SK-N-SH (cell line): ENCODE measurements at regions not wholly inside any gene's neighbourhood (a gene's known extent, or its start where the extent isn't known, plus 50 kb on each side); places are given as distances from the start of the nearest gene placed in this dataset.

Source experiments
- CTCF ChIA-PET: fragments of 300-600, 350-600 bp; formaldehyde crosslinking; extraction: SDS; loops from one replicate; lab custom pipeline; 2021; lab: Yijun Ruan, JAX
- POLR2A ChIA-PET: fragments of 350-600 bp; sonication (Branson Sonifier 250); formaldehyde crosslinking; extraction: SDS; loops from one replicate; lab custom pipeline; 2020; ENCODE audit warnings: antibody characterized with exemption, inconsistent platforms; lab: Yijun Ruan, JAX
- DNase-seq: peaks from one replicate; pipeline ENCODE4 v3.0.0; 2012
- H2AFZ ChIP-seq: fragments of 200-600 bp; sonication (generic); 2 replicates; pipeline ENCODE4 v1.8.1; 2016; ENCODE audit warnings: antibody characterized with exemption, mild to moderate bottlenecking, low read depth
- H3F3A ChIP-seq: fragments of 200-600 bp; sonication (generic); replicated peaks from 2 replicates; pipeline ENCODE3; 2016; ENCODE audit warnings: antibody characterized with exemption, mild to moderate bottlenecking; ENCODE audit not compliant: insufficient read depth
- H3K27ac ChIP-seq, 2 experiments: fragments of 200-500 bp in 1 of 2; fragments of 200-600 bp in 1 of 2; sonication (Bioruptor generic) in 1 of 2; sonication (generic), shearing (Covaris generic) in 1 of 2; 2 replicates each; pipeline versions ENCODE4 v1.5.1 to v1.6.1; 2014 to 2016; ENCODE audit warnings: low read depth in 2 of 2, inconsistent platforms in 1 of 2, low read length in 1 of 2, mild to moderate bottlenecking in 1 of 2, mixed read lengths in 1 of 2
- H3K27me3 ChIP-seq: fragments of 200-600 bp; sonication (generic), shearing (Covaris generic); 2 replicates; pipeline ENCODE4 v1.6.1; 2016; ENCODE audit warnings: mixed run types; ENCODE audit not compliant: insufficient read depth
- H3K36me3 ChIP-seq, 2 experiments: fragments of 200-500 bp in 1 of 2; fragments of 200-600 bp in 1 of 2; sonication (Bioruptor generic) in 1 of 2; sonication (generic) in 1 of 2; replicated peaks in 1 of 2; 2 replicates each; pipeline versions ENCODE3 to v1.5.1; 2014 to 2016; ENCODE audit warnings: low read length in 1 of 2, mild to moderate bottlenecking in 1 of 2; ENCODE audit not compliant: insufficient read depth in 2 of 2, control insufficient read depth in 1 of 2
- H3K4me1 ChIP-seq, 2 experiments: fragments of 200-500 bp in 1 of 2; fragments of 200-600 bp in 1 of 2; sonication (Bioruptor generic) in 1 of 2; sonication (generic), shearing (Covaris generic) in 1 of 2; 2 replicates each; pipeline versions ENCODE4 v1.5.1 to v1.6.1; 2014 to 2016; ENCODE audit warnings: low read depth in 1 of 2, low read length in 1 of 2, mixed run types in 1 of 2; ENCODE audit not compliant: insufficient read depth in 2 of 2, control insufficient read depth in 1 of 2
- H3K4me2 ChIP-seq: fragments of 200-600 bp; sonication (generic), shearing (Covaris generic); 2 replicates; pipeline ENCODE4 v1.6.1; 2017; ENCODE audit warnings: mixed run types
- H3K4me3 ChIP-seq, 2 experiments: fragments of 200-500 bp in 1 of 2; fragments of 200-600 bp in 1 of 2; sonication (Bioruptor generic) in 1 of 2; sonication (generic), shearing (Covaris generic) in 1 of 2; 2 replicates each; pipeline versions ENCODE4 v1.5.1 to v1.8.1; 2014 to 2016; ENCODE audit warnings: low read depth in 2 of 2, inconsistent platforms in 1 of 2, low read length in 1 of 2, mild to moderate bottlenecking in 1 of 2, mixed read lengths in 1 of 2, moderate library complexity in 1 of 2
- H3K79me2 ChIP-seq: fragments of 200-600 bp; sonication (generic); 2 replicates; pipeline ENCODE4 v1.8.1; 2017; ENCODE audit warnings: mild to moderate bottlenecking; ENCODE audit not compliant: insufficient read depth
- H3K9ac ChIP-seq: fragments of 200-600 bp; sonication (generic); 2 replicates; pipeline ENCODE4 v1.6.1; 2017; ENCODE audit warnings: mixed run types
- H3K9me2 ChIP-seq: fragments of 200-600 bp; sonication (generic); 2 replicates; pipeline ENCODE4 v1.6.1; 2017; ENCODE audit warnings: mixed run types
- H3K9me3 ChIP-seq: fragments of 200-600 bp; sonication (generic); 2 replicates; pipeline ENCODE4 v1.6.1; 2017; ENCODE audit warnings: mixed run types, mild to moderate bottlenecking, moderate library complexity
- H4K20me1 ChIP-seq: fragments of 200-600 bp; sonication (generic); 2 replicates; pipeline ENCODE4 v1.6.1; 2017; ENCODE audit warnings: mild to moderate bottlenecking, mixed run types; ENCODE audit not compliant: insufficient read depth
- CHD2 ChIP-seq: fragments of 150-350 bp; IDR thresholded peaks from 2 replicates; pipeline ENCODE4 v1.6.1; 2018; ENCODE audit warnings: low read length; ENCODE audit not compliant: partially characterized antibody
- EP300 ChIP-seq, 2 experiments: IDR thresholded peaks; 2 replicates each; pipeline versions ENCODE4 v1.4.0 to v1.6.1; 2012; ENCODE audit warnings: borderline replicate concordance in 1 of 2, low read depth in 1 of 2, low read length in 1 of 2
- EZH2phosphoT487 ChIP-seq: fragments of 200-600 bp; sonication (generic); IDR thresholded peaks from 2 replicates; pipeline ENCODE4 v1.6.1; 2017; ENCODE audit warnings: low read depth, mixed run types, mild to moderate bottlenecking, antibody characterized with exemption, moderate library complexity, borderline replicate concordance
- FOSL2 ChIP-seq: IDR thresholded peaks from 2 replicates; pipeline ENCODE4 v1.4.0; 2012; ENCODE audit warnings: low read depth, mild to moderate bottlenecking, moderate library complexity, borderline replicate concordance
- FOXM1 ChIP-seq: IDR thresholded peaks from 2 replicates; pipeline ENCODE4 v1.4.0; 2012; ENCODE audit warnings: low read depth, mild to moderate bottlenecking
- JUND ChIP-seq: IDR thresholded peaks from 2 replicates; pipeline ENCODE4 v1.4.0; 2012
- NFIC ChIP-seq: IDR thresholded peaks from 2 replicates; pipeline ENCODE4 v1.4.0; 2012; ENCODE audit warnings: borderline replicate concordance
- NRF1 ChIP-seq: IDR thresholded peaks from 2 replicates; pipeline ENCODE4 v1.6.1; 2012; ENCODE audit warnings: low read depth, mild to moderate bottlenecking, low read length
- POLR2AphosphoS5 ChIP-seq: IDR thresholded peaks from 2 replicates; pipeline ENCODE4 v1.6.1; 2012; ENCODE audit warnings: low read depth, low read length
- RAD21 ChIP-seq: IDR thresholded peaks from 2 replicates; pipeline ENCODE4 v1.6.1; 2012; ENCODE audit warnings: mild to moderate bottlenecking, low read length
- SIN3A ChIP-seq: IDR thresholded peaks from 2 replicates; pipeline ENCODE4 v1.6.1; 2012; ENCODE audit warnings: low read depth, mild to moderate bottlenecking, low read length, moderate library complexity, borderline replicate concordance
- TCF12 ChIP-seq: IDR thresholded peaks from 2 replicates; pipeline ENCODE4 v1.4.0; 2012
- TEAD4 ChIP-seq: IDR thresholded peaks from 2 replicates; pipeline ENCODE4 v1.4.0; 2012; ENCODE audit warnings: mild to moderate bottlenecking, borderline replicate concordance; ENCODE audit not compliant: insufficient read depth
- YY1 ChIP-seq: IDR thresholded peaks from 2 replicates; pipeline ENCODE4 v1.4.0; 2012; ENCODE audit warnings: low read depth, mild to moderate bottlenecking
- WGBS: methylation state at CpG from one replicate; pipeline ENCODE4 v1.1.6; 2017; ENCODE audit warnings: low lambda C conversion rate; 5-methylcytosine and 5-hydroxymethylcytosine counted together
- TF ChIP-seq, protein P1 (sequence below): IDR thresholded peaks from 2 replicates; pipeline ENCODE4; 2012
- TF ChIP-seq, protein P2 (sequence below): IDR thresholded peaks from 2 replicates; pipeline ENCODE4 v1.4.0; 2012; ENCODE audit warnings: low read depth, borderline replicate concordance
- TF ChIP-seq, protein P3 (sequence below): IDR thresholded peaks from 2 replicates; pipeline ENCODE4 v1.4.0; 2012; ENCODE audit warnings: low read depth
- TF ChIP-seq, protein P4 (sequence below): fragments of 150-350 bp; IDR thresholded peaks from 2 replicates; pipeline ENCODE4 v1.6.1; 2017; ENCODE audit warnings: antibody characterized with exemption, low read length, low read depth, borderline replicate concordance
- TF ChIP-seq, protein P5 (sequence below): fragments of 200-600 bp; sonication (generic); IDR thresholded peaks from 2 replicates; pipeline ENCODE4 v1.6.1; 2017; ENCODE audit warnings: antibody characterized with exemption, mild to moderate bottlenecking, moderate library complexity
- TF ChIP-seq, protein P6 (sequence below): IDR thresholded peaks from 2 replicates; pipeline ENCODE4 v1.4.0; 2012; ENCODE audit warnings: low read depth, borderline replicate concordance

DNA sequence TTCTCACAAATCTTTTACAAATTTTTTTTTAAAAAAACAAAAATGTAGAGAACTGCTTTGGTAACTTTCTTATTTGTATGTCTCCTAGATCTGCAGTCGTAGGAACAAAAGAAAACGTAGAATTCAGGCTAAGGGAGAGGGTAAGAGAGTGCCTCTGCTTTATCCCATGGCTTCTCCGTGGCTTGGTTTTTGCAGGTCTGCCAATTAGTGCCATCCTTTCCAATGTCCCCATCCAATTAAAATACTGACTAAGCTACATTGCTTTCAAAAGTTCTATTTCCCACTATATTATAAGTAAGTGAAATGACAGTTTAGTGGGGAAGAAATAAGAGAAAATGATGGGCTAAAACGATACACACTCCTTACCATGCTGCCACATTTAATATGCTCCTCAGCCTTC, 209.3 kb downstream of the CRPPA start:
- WGBS = 20% methylated on average over 4 of the region's 4 CpGs
- H3K4me1 ChIP-seq = no peaks in the 10 kb centered on the region; a peak in 1 of 4 replicates
- H3K79me2 ChIP-seq = no peaks in the 10 kb centered on the region
- no peak overlapping the region for H3K4me3 ChIP-seq
- H3K9me2 ChIP-seq = no peaks in the 10 kb centered on the region
- H3F3A ChIP-seq = no peaks in the 10 kb centered on the region
- TF ChIP-seq, protein P1, sequence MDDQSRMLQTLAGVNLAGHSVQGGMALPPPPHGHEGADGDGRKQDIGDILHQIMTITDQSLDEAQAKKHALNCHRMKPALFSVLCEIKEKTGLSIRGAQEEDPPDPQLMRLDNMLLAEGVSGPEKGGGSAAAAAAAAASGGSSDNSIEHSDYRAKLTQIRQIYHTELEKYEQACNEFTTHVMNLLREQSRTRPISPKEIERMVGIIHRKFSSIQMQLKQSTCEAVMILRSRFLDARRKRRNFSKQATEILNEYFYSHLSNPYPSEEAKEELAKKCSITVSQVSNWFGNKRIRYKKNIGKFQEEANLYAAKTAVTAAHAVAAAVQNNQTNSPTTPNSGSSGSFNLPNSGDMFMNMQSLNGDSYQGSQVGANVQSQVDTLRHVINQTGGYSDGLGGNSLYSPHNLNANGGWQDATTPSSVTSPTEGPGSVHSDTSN = no peak
- TF ChIP-seq, protein P2, sequence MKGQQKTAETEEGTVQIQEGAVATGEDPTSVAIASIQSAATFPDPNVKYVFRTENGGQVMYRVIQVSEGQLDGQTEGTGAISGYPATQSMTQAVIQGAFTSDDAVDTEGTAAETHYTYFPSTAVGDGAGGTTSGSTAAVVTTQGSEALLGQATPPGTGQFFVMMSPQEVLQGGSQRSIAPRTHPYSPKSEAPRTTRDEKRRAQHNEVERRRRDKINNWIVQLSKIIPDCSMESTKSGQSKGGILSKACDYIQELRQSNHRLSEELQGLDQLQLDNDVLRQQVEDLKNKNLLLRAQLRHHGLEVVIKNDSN = no peak
- TF ChIP-seq TCF12 (no peak), POLR2AphosphoS5 (no peak), EZH2phosphoT487 (no peak), TEAD4 (no peak), JUND (no peak), FOSL2 (no peak), RAD21 (no peak), YY1 (no peak), SIN3A (no peak), CHD2 (no peak), NFIC (no peak), NRF1 (no peak), EP300 (IDR thresholded peaks at IDR 0.05; ENCODE audit: borderline replicate concordance in 1 of 2, low read depth in 1 of 2, low read length in 1 of 2) (no peak), FOXM1 (no peak)
- TF ChIP-seq, protein P3, sequence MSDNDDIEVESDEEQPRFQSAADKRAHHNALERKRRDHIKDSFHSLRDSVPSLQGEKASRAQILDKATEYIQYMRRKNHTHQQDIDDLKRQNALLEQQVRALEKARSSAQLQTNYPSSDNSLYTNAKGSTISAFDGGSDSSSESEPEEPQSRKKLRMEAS = no peak
- TF ChIP-seq, protein P4, sequence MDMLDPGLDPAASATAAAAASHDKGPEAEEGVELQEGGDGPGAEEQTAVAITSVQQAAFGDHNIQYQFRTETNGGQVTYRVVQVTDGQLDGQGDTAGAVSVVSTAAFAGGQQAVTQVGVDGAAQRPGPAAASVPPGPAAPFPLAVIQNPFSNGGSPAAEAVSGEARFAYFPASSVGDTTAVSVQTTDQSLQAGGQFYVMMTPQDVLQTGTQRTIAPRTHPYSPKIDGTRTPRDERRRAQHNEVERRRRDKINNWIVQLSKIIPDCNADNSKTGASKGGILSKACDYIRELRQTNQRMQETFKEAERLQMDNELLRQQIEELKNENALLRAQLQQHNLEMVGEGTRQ = no peak
- TF ChIP-seq, protein P5, sequence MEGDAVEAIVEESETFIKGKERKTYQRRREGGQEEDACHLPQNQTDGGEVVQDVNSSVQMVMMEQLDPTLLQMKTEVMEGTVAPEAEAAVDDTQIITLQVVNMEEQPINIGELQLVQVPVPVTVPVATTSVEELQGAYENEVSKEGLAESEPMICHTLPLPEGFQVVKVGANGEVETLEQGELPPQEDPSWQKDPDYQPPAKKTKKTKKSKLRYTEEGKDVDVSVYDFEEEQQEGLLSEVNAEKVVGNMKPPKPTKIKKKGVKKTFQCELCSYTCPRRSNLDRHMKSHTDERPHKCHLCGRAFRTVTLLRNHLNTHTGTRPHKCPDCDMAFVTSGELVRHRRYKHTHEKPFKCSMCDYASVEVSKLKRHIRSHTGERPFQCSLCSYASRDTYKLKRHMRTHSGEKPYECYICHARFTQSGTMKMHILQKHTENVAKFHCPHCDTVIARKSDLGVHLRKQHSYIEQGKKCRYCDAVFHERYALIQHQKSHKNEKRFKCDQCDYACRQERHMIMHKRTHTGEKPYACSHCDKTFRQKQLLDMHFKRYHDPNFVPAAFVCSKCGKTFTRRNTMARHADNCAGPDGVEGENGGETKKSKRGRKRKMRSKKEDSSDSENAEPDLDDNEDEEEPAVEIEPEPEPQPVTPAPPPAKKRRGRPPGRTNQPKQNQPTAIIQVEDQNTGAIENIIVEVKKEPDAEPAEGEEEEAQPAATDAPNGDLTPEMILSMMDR = no peak
- TF ChIP-seq, protein P6, sequence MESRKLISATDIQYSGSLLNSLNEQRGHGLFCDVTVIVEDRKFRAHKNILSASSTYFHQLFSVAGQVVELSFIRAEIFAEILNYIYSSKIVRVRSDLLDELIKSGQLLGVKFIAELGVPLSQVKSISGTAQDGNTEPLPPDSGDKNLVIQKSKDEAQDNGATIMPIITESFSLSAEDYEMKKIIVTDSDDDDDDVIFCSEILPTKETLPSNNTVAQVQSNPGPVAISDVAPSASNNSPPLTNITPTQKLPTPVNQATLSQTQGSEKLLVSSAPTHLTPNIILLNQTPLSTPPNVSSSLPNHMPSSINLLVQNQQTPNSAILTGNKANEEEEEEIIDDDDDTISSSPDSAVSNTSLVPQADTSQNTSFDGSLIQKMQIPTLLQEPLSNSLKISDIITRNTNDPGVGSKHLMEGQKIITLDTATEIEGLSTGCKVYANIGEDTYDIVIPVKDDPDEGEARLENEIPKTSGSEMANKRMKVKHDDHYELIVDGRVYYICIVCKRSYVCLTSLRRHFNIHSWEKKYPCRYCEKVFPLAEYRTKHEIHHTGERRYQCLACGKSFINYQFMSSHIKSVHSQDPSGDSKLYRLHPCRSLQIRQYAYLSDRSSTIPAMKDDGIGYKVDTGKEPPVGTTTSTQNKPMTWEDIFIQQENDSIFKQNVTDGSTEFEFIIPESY = no peak
- TF ChIP-seq, all 33 proteins: peak for 0
- Histone ChIP-seq H3K27ac (no peak overlapping the region), H3K4me2 (no peak overlapping the region), H2AFZ (no peak overlapping the region), H3K27me3 (no peaks in the 10 kb centered on the region), H3K9me3 (no peaks in the 10 kb centered on the region), H4K20me1 (no peaks in the 10 kb centered on the region), H3K9ac (no peak overlapping the region), H3K36me3 (no peaks in the 10 kb centered on the region)
- DNase-seq = no peak
- CTCF ChIA-PET = interaction anchor here (0.7 kb wide), 1 partner anchor 17 kb away, joined by 3 read pairs; no protein-coding TSS in a partner anchor
- POLR2A ChIA-PET = no interaction called here
